OCI-M2 (cell line): ENCODE measurements at regions not wholly inside any gene's neighbourhood (a gene's known extent, or its start where the extent isn't known, plus 50 kb on each side); places are given as distances from the start of the nearest gene placed in this dataset.

Experiments used
- DNase-seq: peaks from one replicate; lab custom pipeline; 2025; ENCODE audit not compliant: unreplicated experiment; lab: John Stamatoyannopoulos, UW

DNA sequence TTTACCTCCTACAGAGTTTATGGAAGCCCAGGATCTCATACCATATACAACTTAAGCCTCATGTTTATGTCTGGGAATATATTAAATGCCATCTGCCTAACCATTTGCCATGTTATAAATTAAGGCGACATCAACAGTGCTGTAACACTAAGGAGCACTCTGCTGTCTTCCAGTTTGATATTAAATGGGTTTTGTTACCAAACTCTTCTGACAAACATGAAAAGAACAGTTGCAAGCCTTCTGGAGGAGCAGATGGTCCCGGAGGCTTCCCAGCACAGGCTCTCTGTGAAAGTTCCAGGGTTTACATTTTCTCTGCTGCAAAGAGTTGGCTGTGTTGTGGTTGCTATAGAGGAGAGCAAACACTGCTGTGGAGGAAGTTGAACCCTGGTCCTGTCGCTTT is 545.3 kb upstream of the SALL1 start:
- no peak for DNase-seq

DNA sequence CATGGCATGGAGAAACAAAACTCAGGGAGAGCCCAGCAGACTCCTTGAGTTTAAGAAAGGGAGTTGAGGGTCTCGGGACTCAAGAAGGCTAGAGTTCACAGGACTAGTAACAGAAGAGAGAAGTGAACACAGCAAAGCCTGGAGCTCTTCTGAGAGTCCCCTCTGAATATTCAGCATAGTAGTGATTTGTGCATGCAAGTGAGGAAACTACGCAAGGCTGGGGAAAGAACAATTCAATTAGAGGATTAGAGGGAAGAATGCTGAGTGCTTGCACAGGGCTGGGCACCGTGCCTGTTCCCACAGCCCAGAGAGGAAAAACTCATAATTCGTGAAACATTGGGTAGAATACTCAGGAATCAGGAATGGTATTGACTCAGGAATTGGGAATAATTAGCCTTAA is 540.0 kb upstream of the SALL1 start:
- no peak for DNase-seq

DNA sequence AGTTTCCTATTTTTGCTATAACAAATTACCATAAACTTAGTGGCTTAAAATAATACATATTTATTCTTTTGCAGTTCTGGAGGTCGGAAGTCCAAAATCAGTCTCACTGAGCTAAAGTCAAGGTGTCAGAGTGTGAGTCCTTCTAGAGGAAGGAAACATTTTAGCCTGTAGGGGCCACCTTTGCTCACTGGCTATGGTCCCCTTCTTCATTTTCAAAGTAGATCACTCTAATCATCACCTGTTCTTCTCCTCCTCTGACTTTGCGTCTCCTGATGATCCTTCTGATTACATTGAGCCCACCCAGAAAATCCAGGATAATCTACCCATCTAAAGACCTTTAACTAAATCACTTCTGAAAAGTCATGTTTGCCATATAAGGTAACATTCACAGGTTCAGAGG is 534.4 kb upstream of the SALL1 start:
- no peak for DNase-seq

DNA sequence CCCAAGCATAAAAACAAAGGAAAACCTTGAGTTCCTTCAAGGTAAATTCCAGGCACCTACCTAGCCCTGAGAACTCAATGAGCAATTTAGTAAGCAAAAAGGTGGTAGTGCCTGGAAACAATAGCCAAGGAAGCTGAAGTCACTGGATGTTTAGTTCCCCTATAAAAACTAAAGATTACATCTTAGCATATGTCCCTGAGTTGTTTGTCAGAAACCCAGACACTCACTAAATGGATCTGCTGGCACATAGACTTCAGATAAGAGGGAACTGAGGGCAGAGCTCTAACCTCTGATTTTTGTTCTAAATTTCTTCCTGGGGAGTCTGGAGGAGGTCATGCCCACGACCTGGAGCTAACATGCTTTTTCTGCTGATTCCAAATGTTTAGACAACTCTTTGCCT is 532.8 kb upstream of the SALL1 start:
- no peak for DNase-seq

DNA sequence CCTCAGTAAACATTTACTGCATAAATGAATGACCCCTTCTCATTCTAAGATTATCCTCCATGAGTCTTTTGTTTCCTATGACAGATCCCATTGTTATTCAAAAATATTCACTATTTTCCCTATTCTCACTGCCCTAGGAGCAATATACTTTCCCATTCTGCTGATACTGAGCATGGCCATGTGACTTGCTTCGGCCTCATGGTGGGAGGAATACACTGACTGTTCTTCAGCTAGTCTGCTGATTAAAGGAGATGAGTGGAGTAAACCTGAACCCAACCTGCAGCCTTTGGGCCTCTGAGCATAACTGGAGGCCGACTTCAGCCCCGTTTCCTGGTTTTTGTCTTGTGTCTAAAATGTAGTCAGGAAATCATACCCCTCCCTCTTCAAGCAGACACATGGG is 531.8 kb upstream of the SALL1 start:
- no peak for DNase-seq

DNA sequence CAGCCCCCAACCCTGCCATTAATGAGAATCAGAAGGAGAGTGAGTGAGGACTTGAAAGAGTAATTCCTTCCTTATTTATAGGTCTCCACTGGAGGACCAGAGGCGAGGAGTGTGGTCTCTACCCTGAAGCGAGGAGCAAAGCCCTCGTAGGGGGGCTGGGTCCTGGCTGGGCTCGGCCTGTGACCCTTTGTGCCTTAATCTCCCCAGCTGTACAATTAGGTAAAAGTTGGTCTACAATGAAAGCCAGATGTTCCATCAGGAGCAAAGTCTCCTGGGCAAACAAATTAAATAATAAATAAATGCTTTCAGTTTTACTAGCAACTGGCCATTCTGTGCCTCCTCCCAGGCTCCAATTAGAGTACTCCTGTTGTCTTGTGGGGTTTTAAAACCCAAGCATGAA is 523.5 kb upstream of the SALL1 start:
- no peak for DNase-seq

DNA sequence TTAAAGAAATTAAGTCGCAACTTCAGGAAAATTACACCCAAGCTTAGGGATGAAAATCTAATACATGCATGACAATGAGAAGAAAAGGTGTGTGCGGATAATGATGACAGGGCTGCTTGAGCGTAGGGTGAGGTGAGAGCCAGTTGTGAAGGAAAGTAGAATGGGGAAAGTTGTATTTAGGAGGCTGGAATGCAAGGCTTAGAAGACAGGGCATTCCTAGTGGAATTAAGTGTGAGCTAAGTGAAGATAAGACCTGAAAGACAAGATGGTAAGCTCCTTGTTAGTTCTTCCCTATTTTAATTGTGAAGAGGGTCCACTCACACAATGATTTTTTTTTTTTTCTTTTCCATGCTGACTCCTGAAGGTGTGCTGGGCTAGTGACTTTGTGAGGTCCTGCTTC is 519.5 kb upstream of the SALL1 start:
- no peak for DNase-seq

DNA sequence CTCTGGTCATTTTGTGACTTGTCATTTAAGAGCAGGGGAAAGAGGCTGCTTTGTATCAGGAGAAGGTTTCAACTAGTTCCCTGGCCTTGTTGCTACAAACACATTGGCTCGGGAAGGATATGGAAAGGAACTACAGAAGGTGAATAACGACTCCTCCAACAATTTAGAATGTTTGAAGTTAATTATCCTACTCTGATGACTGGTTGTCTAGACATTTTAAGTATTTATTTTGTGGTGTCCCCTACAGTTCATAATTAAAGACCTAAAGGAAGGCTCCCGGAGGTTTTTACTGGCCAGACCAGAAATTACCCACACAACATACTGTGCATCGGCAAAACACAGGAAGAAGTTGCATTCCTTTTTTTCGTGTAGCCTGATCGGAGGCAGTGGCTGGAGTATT is 515.8 kb upstream of the SALL1 start:
- no peak for DNase-seq

DNA sequence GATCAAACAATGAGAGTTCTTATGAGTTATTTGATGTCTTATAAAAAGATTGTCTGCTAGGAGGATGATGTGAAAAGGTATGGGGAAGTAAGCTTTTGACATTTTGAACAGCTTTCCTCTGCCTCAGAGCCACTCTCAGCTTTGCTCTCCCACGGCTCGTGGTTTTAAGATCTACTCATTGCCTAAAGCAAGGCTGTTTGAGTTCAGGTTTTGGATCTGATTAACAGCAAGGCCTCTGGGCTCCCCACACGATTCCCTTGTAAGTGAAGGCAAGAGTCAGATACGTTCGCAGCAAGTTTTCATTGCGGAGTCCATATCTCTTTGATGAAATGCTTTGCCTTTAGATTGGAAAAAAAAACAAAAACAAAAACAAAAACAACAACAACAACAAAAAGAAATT is 515.0 kb upstream of the SALL1 start:
- no peak for DNase-seq

DNA sequence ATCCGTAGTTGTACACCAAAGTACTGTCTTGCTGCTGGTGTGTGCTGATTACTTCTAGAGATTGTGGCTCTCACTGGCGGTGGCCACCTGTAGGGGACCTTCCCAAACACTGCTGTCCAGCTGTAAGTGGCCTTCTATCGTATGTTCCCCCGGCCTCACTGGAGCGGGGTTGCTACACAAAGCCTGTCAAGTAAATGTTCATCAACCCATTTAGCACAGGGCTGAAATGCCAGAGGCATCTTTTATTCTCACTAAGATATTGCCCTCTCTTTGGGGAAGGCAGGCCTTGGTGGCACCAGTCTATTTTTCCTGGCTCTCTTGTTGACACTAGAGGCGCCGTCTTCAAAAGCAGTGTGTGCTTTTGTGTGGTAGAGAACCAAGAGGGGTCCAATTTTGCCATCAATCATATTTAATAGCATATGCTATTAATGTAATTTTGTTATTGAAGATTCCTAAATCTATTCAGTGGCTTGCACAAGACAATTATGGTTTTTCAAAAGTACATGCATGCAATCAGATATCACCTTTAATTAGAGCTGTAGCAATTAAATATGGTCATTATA is 514.4 kb upstream of the SALL1 start:
- DNase-seq: no peak

DNA sequence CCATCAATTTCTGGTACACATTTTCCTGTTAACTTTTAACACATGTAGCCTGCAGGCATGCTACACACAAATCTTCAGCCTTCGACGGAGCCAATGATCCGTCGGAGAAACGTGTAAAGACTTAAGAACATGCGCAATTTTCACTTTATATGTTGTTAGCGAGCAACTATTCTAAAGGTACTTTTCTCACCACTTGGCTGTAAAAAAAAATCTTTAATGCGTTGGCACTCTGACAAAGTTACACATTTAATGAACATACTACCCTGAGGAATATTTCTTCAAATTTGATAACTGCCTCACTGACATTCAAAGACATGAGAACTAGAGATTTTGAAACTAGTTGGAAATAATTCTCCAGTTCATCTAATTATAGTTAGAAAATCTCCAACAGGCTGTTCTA is 507.5 kb upstream of the SALL1 start:
- DNase-seq: no peak

DNA sequence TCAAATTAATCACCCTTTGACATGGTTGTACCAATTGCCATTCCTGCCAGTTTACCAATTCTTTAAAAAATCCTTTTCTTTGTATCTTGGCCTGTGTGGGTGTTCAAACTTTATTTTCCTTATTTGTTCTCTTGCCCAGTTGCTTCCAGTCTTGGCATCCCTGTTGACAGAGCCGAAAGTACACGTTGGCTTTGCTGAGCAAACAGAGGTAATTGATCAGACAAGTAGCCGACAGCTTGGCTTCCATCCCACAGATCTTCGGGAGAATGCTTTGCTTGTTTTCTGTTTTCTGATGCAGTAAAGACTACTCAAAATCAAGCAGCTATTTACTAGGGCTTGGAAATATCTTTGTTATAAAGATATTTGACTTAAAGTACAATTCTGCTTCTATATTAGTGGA is 506.8 kb upstream of the SALL1 start:
- no peak for DNase-seq

DNA sequence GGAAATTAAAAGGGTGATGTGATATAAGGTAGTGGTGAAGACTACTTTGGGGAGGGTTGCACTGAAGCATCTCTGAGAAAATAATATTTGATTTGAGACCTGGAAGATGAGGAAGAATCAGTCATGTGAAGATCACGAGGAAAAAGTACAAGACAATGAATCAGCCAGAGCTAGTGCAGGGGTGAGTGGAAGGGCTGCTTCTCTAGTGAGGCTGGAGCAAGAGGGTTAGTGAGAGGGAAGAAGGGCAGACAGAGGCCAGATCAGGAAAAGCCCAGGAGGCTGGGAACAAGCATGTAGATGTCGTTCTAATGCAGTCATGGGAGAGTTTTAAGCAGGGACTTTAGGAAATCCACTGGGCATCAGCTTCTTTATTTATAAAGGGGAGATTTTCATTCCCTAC is 504.2 kb upstream of the SALL1 start:
- DNase-seq: no peak

DNA sequence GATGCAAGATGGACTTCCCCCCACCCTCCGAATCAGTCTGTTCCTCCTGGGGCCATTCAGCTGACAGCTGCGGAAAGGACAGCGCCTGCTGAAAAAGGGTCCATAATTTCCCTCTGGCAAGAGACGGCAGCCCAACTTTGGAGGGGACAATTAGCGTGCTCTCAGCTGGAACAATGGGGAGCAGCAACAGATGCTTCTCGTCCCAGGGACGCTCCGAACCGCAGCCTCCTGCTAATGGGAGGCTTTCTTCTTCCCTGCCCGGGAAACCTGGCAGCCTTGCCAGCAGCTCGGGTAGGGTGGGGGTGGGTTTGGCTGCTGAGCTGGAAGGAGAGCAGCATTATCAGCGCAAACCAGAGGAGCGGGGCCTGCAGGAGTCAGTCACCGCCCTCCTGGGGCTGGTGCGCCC is 500.0 kb upstream of the SALL1 start:
- DNase-seq: no peak

DNA sequence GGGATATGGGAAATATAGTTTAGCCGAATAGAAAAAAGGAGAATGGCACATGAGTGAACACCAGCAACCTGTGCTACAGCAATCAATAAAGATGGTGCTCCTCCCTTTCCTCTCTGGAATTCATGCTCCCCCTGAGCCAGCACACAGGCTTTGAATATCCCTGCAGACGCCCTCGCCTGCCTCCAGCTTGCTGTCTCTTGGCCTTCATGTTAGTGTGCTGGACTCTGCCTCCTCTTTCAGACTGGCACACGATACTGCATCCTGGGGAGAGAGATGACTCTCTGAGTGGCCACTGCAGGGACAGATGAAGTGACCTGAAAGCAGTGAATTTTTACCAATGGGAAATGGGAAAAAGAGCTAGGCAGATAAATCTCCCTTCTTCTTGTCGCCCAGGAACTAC is 498.6 kb upstream of the SALL1 start:
- no peak for DNase-seq

DNA sequence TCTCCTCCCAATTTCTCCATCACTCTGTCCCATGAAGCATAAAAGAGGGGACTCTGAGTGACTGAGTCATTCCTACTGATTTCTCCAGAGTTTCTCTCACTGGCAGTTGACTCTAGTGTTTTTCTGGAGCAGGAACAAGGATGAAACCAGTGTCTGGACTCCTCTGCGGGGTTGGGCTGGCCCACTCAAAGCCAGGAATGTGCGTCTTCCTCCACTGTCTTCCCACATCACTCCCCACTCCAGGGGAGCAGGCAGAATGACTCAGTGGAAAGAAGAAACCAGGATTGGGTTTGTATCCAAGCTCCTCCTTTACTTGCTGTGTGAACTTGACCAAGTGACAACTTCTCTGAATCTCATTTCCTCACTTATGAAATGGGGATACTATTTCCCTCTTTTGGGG is 497.5 kb upstream of the SALL1 start:
- DNase-seq: no peak

DNA sequence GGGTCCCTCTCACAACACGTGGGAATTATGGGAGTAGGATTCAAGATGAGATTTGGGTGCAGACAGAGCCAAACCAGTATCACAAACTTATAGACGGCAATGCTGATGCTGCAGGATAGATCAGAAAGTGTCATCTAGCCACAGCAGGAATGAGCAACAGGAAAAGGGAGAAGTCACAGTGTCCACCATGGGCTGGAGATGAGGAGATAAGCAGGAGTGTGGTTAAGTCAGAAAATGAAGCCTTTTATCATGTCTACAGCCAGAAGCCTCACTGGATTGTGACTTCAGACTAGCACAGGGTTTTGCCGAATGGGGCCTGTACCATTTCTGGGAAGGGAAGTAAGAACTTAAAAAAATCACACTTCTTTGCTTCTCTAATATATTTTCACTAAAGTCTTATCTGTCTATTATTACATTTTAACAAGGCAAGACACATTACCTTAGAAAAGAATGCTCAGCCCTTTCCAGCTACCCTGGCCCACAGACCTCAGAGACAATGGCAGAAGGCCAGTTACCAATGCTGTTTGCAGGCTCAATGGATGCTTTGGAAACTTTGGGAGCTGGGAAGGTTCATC is 490.2 kb upstream of the SALL1 start:
- no peak for DNase-seq

DNA sequence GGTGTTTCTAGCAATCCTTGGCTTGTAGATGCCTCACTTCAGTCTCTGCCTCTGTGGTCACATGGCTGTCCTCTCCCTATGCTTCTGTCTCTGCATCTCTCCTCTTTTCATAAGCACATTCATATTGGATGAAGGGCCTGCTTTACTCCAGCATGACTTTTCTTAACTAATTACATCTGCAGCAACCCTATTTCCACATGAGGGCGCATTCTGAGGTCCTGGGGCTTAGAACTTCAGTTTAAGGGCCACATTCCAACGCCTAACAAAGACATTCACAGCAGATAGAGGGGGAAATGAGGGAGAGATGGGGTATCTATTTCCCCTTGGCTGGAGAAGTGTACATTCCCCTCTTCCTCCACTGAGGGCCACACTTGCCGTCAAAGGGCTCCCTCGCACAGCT is 489.1 kb upstream of the SALL1 start:
- DNase-seq: no peak

DNA sequence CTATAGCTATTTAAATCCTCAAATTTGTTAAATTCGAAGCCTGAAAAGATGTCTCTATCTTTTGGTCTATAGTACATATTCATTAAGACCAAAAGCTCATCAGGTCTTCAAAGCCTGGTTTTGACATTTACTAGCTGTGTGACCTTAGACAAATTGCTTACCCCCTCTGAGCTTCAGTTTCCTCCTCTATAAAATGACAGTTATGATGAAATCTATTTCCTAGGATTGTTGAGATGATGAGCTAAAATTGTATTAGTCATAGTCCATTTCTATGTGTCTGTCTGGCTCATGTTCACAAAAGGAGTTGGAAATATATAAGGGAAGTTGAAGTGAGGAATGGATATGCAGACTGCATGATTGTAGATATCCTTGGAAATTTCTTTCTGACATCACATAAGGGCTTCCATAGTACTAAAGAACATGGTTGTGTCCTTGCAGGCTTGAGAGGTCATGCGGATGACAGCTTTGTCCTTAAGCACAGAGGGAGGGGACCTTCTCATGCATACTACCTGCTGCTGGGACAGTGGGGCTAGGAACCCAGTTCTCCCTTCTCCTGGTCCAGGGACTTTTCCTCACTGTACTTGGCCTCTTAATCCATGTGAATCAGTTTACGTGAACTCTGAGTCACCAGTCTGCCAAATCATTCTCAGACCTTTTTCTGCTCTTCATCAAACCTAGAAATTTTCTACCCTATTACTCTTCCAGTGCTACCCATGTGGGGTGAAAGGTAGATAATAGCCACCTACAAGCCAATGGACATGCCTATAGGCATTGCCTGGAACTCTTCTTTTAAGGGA is 487.5 kb upstream of the SALL1 start:
- no peak for DNase-seq

DNA sequence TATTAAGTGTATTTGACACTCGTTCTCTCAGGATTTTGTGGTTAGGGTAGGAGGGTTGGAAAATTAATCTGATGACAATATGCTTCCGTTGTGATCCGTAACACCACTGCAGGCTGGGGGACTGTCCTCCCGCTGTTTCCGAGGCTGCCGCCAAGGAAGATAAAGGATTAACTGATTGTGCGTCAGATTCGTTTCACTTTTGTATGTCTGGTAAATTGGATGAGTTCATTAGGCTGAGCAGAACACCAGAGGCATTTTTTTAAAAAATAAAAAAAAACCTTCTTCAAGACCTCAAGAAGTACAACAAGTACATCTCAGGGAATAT is 486.7 kb upstream of the SALL1 start:
- no peak for DNase-seq

DNA sequence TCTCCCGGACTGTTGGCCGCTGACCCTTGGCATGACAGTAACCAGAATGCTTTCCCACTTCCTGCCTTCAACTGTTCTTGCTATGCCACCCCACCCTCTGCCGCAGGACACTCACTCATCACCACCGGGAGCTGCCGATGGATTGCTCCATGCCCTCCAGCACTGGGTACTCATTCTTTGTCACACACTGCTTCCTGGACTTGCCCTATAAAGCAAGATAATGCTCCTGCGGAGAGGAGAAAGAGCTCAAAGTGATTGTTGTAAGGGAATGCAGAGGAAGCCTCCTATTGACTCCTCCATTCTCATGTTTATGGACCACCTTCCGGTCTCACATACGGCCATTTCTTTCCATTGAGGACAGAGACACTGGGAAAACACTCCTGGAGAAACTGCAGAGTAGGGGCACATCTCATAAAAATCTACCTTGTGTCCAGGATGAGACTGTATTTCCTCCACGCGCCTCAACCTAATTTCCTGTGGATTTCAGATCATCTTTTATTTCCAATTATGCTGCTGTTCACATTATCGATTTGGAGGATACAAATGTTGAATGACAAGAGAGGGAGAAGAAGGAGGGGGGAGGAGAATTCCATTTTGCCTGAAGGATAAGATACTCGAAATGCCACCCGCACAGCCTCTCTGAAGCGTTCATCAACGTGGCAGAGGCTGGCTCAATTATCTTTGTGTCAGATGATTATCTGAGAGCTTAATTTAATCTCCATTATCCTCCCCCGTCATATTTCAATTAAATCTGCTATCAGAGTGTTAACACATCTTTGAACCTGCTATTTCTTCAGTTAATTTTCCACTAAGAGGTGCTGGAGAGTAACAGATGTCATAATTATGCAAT is 486.1 kb upstream of the SALL1 start:
- DNase-seq: no peak

DNA sequence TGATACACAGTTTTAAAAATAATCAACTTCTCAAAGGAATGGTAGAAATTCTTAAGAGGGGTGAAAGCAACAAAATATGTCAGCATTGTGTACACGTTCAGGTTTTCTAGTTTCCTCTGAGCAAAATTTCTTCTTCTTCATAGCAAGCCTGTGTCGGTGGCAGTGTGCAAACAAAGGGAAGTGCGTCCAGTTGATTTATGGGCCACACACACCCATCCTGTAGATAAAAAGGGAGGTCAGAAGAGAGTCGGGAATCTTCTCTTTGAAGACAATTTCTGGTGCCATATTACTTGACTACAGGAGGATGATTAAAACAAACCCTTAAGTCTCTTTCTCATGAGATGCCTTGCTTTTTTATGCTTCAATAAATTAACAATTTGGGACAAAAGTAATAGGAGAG is 484.1 kb upstream of the SALL1 start:
- no peak for DNase-seq
